ENCODE measurements at regions not wholly inside any gene's neighbourhood (a gene's known extent, or its start where the extent isn't known, plus 50 kb on each side); places are given as distances from the start of the nearest gene placed in this dataset.

DNA sequence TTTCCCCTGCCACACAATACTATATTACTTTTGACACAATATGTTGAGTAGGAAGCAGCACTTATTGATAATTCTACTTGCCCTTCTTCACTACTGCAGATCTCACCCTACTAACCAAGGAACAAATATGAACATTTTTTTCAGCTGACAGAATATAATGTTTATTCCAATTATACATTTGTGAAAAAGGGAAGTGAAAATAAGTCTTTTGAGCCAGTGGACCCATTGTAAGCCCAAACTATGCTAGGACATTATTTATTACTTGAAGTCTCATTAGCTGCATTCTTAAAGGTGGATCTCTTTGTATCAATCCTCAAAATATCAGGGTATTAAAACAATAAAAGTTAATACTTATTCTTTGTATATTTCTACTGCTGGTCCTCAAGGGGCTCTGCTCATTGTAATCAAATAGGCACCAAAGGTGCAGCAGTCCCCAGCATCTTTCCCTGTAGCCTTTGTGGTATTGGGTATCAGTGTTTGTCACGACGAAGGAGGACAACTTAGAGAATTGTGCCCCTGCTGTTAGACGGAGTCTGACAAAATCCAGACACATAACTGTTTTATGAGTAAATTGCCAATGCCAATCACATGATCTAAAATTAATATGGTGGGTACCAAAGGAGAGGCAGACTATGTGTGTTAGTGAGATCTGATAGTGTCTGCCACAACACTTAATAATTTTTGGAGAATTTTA, 453.5 kb upstream of the CDH9 start:
- TF ChIP-seq POLR2A (IDR thresholded peaks at IDR 0.05), result no peak
- TF ChIP-seq, protein P1, sequence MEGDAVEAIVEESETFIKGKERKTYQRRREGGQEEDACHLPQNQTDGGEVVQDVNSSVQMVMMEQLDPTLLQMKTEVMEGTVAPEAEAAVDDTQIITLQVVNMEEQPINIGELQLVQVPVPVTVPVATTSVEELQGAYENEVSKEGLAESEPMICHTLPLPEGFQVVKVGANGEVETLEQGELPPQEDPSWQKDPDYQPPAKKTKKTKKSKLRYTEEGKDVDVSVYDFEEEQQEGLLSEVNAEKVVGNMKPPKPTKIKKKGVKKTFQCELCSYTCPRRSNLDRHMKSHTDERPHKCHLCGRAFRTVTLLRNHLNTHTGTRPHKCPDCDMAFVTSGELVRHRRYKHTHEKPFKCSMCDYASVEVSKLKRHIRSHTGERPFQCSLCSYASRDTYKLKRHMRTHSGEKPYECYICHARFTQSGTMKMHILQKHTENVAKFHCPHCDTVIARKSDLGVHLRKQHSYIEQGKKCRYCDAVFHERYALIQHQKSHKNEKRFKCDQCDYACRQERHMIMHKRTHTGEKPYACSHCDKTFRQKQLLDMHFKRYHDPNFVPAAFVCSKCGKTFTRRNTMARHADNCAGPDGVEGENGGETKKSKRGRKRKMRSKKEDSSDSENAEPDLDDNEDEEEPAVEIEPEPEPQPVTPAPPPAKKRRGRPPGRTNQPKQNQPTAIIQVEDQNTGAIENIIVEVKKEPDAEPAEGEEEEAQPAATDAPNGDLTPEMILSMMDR (IDR thresholded peaks at IDR 0.05), result no peak

Data from Peyer's patch (tissue), 4 donors.